ENCODE measurements at regions not wholly inside any gene's neighbourhood (a gene's known extent, or its start where the extent isn't known, plus 50 kb on each side); places are given as distances from the start of the nearest gene placed in this dataset.

DNA sequence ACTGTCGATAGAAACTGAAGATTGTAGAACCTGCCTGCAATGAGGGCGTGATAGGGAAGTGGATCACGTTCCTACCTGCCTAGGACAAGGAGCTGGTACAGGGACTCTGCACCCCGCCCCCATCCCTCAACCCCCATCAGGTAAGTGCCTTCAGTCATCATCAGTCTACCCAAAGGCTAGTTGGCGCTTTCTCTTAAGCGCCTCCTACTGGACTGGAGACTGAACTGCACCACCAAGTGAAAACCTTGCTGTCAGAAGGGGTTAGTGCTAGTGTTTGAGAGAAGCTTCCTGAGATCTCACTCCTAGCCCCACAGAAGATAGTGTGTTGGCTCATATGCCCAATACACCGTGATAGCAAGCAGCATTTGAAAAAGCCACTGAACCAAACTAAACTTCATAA, 706.5 kb upstream of the MAN1A1 start:
- H3K27me3 ChIP-seq (replicated peaks in 1 of 7), result no peaks in the 10 kb centered on the region
- H3K4me3 ChIP-seq, result no peak overlapping the region
- no peaks in the 10 kb centered on the region for H3K4me1 ChIP-seq
- intact Hi-C loops (cut with DNase I; ENCODE audit: low total_unique reads), result no loop called here
- no peak for DNase-seq
- no peak for TF ChIP-seq POLR2A (IDR thresholded peaks at IDR 0.05)
- peak in 3 of 11 experiments; percentile 10 to 24 (median 23) for TF ChIP-seq CTCF (IDR thresholded peaks at IDR 0.05 in 8 of 11, conservative IDR thresholded peaks at IDR 0.05 in 3 of 11)
- no peak for TF ChIP-seq POLR2AphosphoS5 (IDR thresholded peaks at IDR 0.05)
- WGBS, 5 donors, result 52 to 68% (median 61%) methylated on average over 7 of the region's 7 CpGs
- H3K36me3 ChIP-seq, result no peaks in the 10 kb centered on the region
- H3K9me3 ChIP-seq, result peaks cover 0 to 33% (median 13%) of the 10 kb centered on the region in 8 donors
- no peak overlapping the region for H3K27ac ChIP-seq

- no peak for TF ChIP-seq POLR2AphosphoS5 (IDR thresholded peaks at IDR 0.05)
- TF ChIP-seq CTCF (IDR thresholded peaks at IDR 0.05 in 8 of 11, conservative IDR thresholded peaks at IDR 0.05 in 3 of 11), result no peak
- no peak for TF ChIP-seq POLR2A (IDR thresholded peaks at IDR 0.05)
- peaks cover 0 to 23% (median 11%) of the 10 kb centered on the region in 8 donors for H3K9me3 ChIP-seq
- H3K4me1 ChIP-seq, result no peaks in the 10 kb centered on the region
- 49 to 79% (median 73%) methylated on average over 2 to 4 of the region's 4 CpGs for WGBS, 5 donors
- DNase-seq, result no peak
- H3K27me3 ChIP-seq (replicated peaks in 1 of 7), result no peaks in the 10 kb centered on the region
- no peak overlapping the region for H3K4me3 ChIP-seq
- intact Hi-C loops (cut with DNase I; ENCODE audit: low total_unique reads), result no loop called here
- no peak overlapping the region for H3K27ac ChIP-seq
- H3K36me3 ChIP-seq, result no peaks in the 10 kb centered on the region
These were observed 705.5 kb upstream of the MAN1A1 start for GRCh38 chr6:120055071-120055470.

GRCh38 chr6:120039664-120040063, 690.1 kb upstream of the MAN1A1 start:
- TF ChIP-seq POLR2AphosphoS5 (IDR thresholded peaks at IDR 0.05) (no peak), POLR2A (IDR thresholded peaks at IDR 0.05) (no peak), CTCF (IDR thresholded peaks at IDR 0.05 in 8 of 11, conservative IDR thresholded peaks at IDR 0.05 in 3 of 11) (no peak)
- Histone ChIP-seq H3K9me3 (no peaks in the 10 kb centered on the region), H3K27me3 (replicated peaks in 1 of 7) (no peaks in the 10 kb centered on the region), H3K4me3 (no peak overlapping the region), H3K4me1 (no peaks in the 10 kb centered on the region), H3K27ac (no peak overlapping the region), H3K36me3 (no peaks in the 10 kb centered on the region)
- DNase-seq, result no peak
- intact Hi-C loops (cut with DNase I; ENCODE audit: low total_unique reads), result no loop called here
- 77 to 87% (median 85%) methylated on average over 2 of the region's 2 CpGs for WGBS, 5 donors

- Histone ChIP-seq H3K4me1 (no peaks in the 10 kb centered on the region), H3K36me3 (no peaks in the 10 kb centered on the region), H3K27ac (no peak overlapping the region), H3K9me3 (no peaks in the 10 kb centered on the region), H3K4me3 (no peak overlapping the region), H3K27me3 (replicated peaks in 1 of 7) (no peaks in the 10 kb centered on the region)
- 92 to 98% (median 97%) methylated on average over 2 of the region's 2 CpGs for WGBS, 5 donors
- intact Hi-C loops (cut with DNase I; ENCODE audit: low total_unique reads), result no loop called here
- TF ChIP-seq POLR2AphosphoS5 (IDR thresholded peaks at IDR 0.05) (no peak), CTCF (IDR thresholded peaks at IDR 0.05 in 8 of 11, conservative IDR thresholded peaks at IDR 0.05 in 3 of 11) (no peak), POLR2A (IDR thresholded peaks at IDR 0.05) (no peak)
- DNase-seq, result no peak
These were observed 682.3 kb upstream of the MAN1A1 start for GRCh38 chr6:120031837-120032236.

All from spleen (tissue), 11 donors.